IMR-90 (cell line): ENCODE measurements at regions not wholly inside any gene's neighbourhood (a gene's known extent, or its start where the extent isn't known, plus 50 kb on each side); places are given as distances from the start of the nearest gene placed in this dataset.

Experiments used
- BHLHE40 ChIP-seq: fragments of 150-350 bp; IDR thresholded peaks from 2 replicates; pipeline ENCODE4 v1.6.1; 2016; ENCODE audit warnings: mild to moderate bottlenecking, low read depth, low read length
- CEBPB ChIP-seq: IDR thresholded peaks from 2 replicates; pipeline ENCODE4 v1.6.1; 2012; ENCODE audit warnings: low read depth, low read length, improper control_type of control experiment
- ELK1 ChIP-seq: fragments of 150-350 bp; IDR thresholded peaks from 2 replicates; pipeline ENCODE4 v1.6.1; 2016; ENCODE audit warnings: low read depth, mild to moderate bottlenecking, low read length, moderate library complexity, borderline replicate concordance
- FOS ChIP-seq: fragments of 150-350 bp; IDR thresholded peaks from 2 replicates; pipeline ENCODE4 v1.6.1; 2016; ENCODE audit warnings: low read depth, low read length
- MAFK ChIP-seq: IDR thresholded peaks from 2 replicates; pipeline ENCODE4 v1.6.1; 2012; ENCODE audit warnings: low read depth, low read length, improper control_type of control experiment
- MAZ ChIP-seq: IDR thresholded peaks from 2 replicates; pipeline ENCODE4 v1.6.1; 2012; ENCODE audit warnings: low read depth, mild to moderate bottlenecking, low read length, improper control_type of control experiment, moderate library complexity, borderline replicate concordance
- MXI1 ChIP-seq: IDR thresholded peaks from 2 replicates; pipeline ENCODE4 v1.6.1; 2012; ENCODE audit warnings: low read depth, mild to moderate bottlenecking, low read length, moderate library complexity, borderline replicate concordance
- POLR2A ChIP-seq: IDR thresholded peaks from 2 replicates; pipeline ENCODE4 v1.6.1; 2012; ENCODE audit warnings: mild to moderate bottlenecking, low read depth, low read length
- RAD21 ChIP-seq: IDR thresholded peaks from 2 replicates; pipeline ENCODE4 v1.6.1; 2012; ENCODE audit warnings: low read length, improper control_type of control experiment
- RCOR1 ChIP-seq: IDR thresholded peaks from 2 replicates; pipeline ENCODE4 v1.6.1; 2012; ENCODE audit warnings: mild to moderate bottlenecking, low read length, improper control_type of control experiment; ENCODE audit not compliant: insufficient replicate concordance
- RFX5 ChIP-seq: IDR thresholded peaks from 2 replicates; pipeline ENCODE4 v1.8.0; 2012; ENCODE audit warnings: low read depth, mild to moderate bottlenecking, low read length, moderate library complexity
- SMC3 ChIP-seq: fragments of 150-350 bp; IDR thresholded peaks from 2 replicates; pipeline ENCODE4 v1.6.1; 2016; ENCODE audit warnings: low read depth, mild to moderate bottlenecking, antibody characterized with exemption, low read length, moderate library complexity
- TF ChIP-seq, protein P1 (sequence below): conservative IDR thresholded peaks from 2 replicates; pipeline ENCODE4 v1.5.1; 2012; ENCODE audit warnings: mild to moderate bottlenecking, low read depth, low read length, improper control_type of control experiment
- TF ChIP-seq, protein P2 (sequence below): fragments of 150-350 bp; IDR thresholded peaks from 2 replicates; pipeline ENCODE4 v1.6.1; 2017; ENCODE audit warnings: mild to moderate bottlenecking, antibody characterized with exemption, low read length, low read depth

DNA sequence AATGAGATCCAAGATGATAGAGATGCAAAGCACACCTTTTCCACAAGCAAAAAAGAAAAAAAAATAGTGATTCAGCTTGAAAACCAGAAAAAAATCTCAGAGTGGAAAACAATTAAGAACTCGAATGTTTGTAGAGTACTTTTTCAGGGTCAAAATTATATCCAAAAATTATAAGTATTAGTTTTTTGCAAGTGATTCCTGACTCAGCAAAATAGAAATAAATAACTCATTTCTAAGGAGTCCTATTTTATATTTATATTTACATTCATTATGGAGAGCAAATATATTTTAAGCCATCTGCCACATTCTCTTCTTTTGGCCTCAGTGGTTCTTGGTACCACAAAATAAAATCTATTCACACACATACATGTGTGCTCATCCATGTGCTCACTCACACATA lies 1011.8 kb upstream of the ARRDC3 start:
- TF ChIP-seq, protein P1, sequence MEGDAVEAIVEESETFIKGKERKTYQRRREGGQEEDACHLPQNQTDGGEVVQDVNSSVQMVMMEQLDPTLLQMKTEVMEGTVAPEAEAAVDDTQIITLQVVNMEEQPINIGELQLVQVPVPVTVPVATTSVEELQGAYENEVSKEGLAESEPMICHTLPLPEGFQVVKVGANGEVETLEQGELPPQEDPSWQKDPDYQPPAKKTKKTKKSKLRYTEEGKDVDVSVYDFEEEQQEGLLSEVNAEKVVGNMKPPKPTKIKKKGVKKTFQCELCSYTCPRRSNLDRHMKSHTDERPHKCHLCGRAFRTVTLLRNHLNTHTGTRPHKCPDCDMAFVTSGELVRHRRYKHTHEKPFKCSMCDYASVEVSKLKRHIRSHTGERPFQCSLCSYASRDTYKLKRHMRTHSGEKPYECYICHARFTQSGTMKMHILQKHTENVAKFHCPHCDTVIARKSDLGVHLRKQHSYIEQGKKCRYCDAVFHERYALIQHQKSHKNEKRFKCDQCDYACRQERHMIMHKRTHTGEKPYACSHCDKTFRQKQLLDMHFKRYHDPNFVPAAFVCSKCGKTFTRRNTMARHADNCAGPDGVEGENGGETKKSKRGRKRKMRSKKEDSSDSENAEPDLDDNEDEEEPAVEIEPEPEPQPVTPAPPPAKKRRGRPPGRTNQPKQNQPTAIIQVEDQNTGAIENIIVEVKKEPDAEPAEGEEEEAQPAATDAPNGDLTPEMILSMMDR, result no peak
- TF ChIP-seq MAFK, result peak; percentile 91
- TF ChIP-seq POLR2A, result no peak
- TF ChIP-seq RAD21, result no peak
- TF ChIP-seq FOS, result no peak
- no peak for TF ChIP-seq MXI1
- no peak for TF ChIP-seq MAZ
- no peak for TF ChIP-seq RFX5
- no peak for TF ChIP-seq CEBPB
- no peak for TF ChIP-seq SMC3
- TF ChIP-seq, protein P2, sequence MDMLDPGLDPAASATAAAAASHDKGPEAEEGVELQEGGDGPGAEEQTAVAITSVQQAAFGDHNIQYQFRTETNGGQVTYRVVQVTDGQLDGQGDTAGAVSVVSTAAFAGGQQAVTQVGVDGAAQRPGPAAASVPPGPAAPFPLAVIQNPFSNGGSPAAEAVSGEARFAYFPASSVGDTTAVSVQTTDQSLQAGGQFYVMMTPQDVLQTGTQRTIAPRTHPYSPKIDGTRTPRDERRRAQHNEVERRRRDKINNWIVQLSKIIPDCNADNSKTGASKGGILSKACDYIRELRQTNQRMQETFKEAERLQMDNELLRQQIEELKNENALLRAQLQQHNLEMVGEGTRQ, result no peak
- no peak for TF ChIP-seq BHLHE40
- no peak for TF ChIP-seq RCOR1
- no peak for TF ChIP-seq ELK1
